Epithelial cell of esophagus (primary cell): ENCODE measurements at regions not wholly inside any gene's neighbourhood (a gene's known extent, or its start where the extent isn't known, plus 50 kb on each side); places are given as distances from the start of the nearest gene placed in this dataset.
A peak's percentile ranks its signal among the peaks of the same experiment; 100 is the strongest.

Experiments used
- DNase-seq: peaks from one replicate; pipeline ENCODE4 v3.0.0; 2010; ENCODE audit warnings: low read depth
- H3K4me3 ChIP-seq: 2 replicates; pipeline ENCODE4 v1.5.1; 2011; ENCODE audit warnings: mild to moderate bottlenecking, low read length, control low read depth
- CTCF ChIP-seq: IDR thresholded peaks from 2 replicates; pipeline ENCODE4 v1.5.1; 2011; ENCODE audit warnings: low read depth, mild to moderate bottlenecking, low read length, control low read depth, inconsistent platforms; ENCODE audit not compliant: insufficient read depth; ENCODE audit errors: missing control alignments

DNA sequence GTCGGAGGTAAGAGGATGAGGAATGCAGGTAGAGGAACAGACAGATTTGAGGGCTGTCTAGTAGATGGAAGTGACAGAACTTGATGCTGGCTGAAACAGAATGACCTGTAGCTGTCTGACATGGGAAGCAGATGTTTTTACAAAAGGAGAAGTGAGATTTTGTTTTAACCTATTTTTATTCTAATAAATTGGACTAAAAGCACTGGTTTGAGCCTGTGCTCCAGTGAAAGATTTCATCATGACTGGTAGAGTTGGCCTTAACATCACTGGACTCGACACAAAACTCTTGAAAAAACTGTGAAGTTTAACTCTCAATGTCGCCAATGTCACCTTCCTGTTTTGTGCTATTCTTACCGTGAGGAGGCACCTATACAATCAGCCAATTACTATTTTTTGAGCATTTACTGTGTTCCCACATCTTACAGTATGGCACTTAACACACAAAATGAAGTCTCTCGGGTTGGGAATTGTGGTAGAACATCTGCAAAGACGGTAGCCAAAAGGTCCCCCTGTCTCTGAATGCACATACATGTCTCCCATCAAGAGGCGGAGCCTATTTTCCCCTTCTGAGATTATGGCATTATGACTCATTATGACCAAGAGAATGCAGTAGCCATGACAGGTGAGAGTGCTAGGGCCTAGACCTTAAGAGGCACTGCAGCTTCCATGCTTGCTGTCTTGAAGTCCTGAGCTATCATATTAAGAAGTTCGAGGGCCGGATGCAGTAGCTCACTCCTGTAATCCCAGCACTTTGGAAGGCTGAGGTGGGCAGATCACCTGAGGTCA lies 93.2 kb downstream of the FOXF2 start:
- no peak for TF ChIP-seq CTCF
- DNase-seq = peak; percentile 56
- no peak overlapping the region for H3K4me3 ChIP-seq

DNA sequence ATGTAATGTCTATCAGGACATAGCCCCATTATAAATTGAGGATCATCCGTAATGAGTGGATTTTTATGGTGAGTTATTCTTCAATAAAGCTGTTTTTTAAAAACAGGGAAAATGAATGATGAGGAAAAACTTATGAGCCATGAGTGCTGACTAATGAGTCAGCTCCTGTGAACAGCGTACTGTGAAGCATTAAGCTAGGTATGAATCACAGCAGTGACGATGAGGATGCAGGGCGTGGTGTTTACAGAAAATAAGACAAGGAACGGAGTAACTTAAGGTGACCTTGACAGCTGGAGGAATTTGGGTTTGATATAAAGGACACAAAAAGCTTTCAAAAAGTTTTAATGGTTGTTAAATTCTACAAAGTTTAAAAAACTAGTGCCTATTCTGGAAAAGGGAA lies 96.3 kb downstream of the FOXF2 start:
- H3K4me3 ChIP-seq = no peak overlapping the region
- peak; percentile 95 for DNase-seq
- TF ChIP-seq CTCF = no peak

DNA sequence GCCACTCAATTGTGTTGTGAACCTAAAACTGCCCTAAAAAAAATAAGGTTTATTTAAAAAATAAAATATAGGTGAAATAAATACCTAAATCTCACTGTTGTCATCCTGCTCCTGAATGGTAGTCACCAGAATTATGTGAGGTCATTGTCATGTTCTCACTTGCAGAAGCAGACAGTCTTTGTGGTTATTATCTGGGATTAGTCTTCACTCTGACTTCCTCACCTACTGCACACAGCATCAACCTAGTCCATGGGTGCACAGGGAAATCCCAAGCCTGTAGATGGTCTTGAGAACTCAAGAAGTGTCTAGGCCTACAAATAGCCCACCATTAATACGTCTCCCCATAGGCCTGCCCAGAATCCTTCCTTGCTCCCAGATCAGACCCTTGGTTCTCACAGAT lies 97.0 kb downstream of the FOXF2 start:
- TF ChIP-seq CTCF = no peak
- H3K4me3 ChIP-seq = no peak overlapping the region
- DNase-seq = peak; percentile 72

GRCh38 chr6:1487239-1487638 lies 97.9 kb downstream of the FOXF2 start:
- H3K4me3 ChIP-seq = no peak overlapping the region
- no peak for TF ChIP-seq CTCF
- no peak for DNase-seq

- DNase-seq = no peak
- TF ChIP-seq CTCF = no peak
- no peak overlapping the region for H3K4me3 ChIP-seq
Measured at GRCh38 chr6:1491025-1491424, 101.6 kb downstream of the FOXF2 start.

- no peak overlapping the region for H3K4me3 ChIP-seq
- DNase-seq = no peak
- no peak for TF ChIP-seq CTCF
Measured at GRCh38 chr6:1491591-1492319, 102.4 kb downstream of the FOXF2 start.
